ENCODE measurements at regions not wholly inside any gene's neighbourhood (a gene's known extent, or its start where the extent isn't known, plus 50 kb on each side); places are given as distances from the start of the nearest gene placed in this dataset.
A peak's percentile ranks its signal among the peaks of the same experiment; 100 is the strongest.

DNA sequence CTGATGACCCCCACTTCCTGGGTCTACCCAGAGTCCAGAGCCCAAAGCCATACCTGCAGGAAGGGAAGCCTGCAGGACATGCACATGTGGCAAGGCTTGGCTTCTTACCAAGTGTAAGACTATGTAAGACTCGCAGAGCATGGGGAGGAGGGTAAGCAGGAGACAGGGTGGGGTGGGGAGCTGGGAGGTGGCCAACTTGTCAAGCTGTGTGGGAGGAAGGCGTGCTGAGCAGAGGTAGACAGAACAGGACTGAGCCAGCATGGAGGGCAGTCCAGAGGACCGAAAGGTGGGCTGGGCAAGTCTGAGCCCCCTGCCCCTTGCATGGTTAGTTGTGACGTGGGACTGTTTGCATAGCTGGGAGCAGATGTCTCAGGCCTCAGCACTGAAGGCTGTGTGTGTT, 53.4 kb upstream of the RNF24 start:
- Histone ChIP-seq H3K27ac (ENCODE audit: extremely low read depth, low read depth, low read length) (no peak overlapping the region), H3K4me3 (ENCODE audit: low read depth, low read length) (no peak overlapping the region), H3K4me1 (ENCODE audit: control insufficient read depth, insufficient read depth, low read length) (peaks cover 4% of the 10 kb centered on the region), H3K36me3 (ENCODE audit: control insufficient read depth in 2 of 2, insufficient read depth in 1 of 2, low read length in 2 of 2) (no peaks in the 10 kb centered on the region), H3K9me3 (ENCODE audit: control insufficient read depth, insufficient read depth, low read depth, low read length) (no peaks in the 10 kb centered on the region)
- ChIA-PET POLR2A (no interaction called here), CTCF (interaction anchor here (0.5 to 2.0 kb wide), 7 partner anchors 48 to 895 kb away, joined by 3 to 12 read pairs (median 4); partner anchors contain the start of gene LZTS3)
- peak; percentile 44 for TF ChIP-seq EGR2 (tag by site-specific recombination; IDR thresholded peaks at IDR 0.05; ENCODE audit: low read depth)
- no peak for TF ChIP-seq ZNF48 (tag by site-specific recombination; IDR thresholded peaks at IDR 0.05)
- TF ChIP-seq, protein P1, sequence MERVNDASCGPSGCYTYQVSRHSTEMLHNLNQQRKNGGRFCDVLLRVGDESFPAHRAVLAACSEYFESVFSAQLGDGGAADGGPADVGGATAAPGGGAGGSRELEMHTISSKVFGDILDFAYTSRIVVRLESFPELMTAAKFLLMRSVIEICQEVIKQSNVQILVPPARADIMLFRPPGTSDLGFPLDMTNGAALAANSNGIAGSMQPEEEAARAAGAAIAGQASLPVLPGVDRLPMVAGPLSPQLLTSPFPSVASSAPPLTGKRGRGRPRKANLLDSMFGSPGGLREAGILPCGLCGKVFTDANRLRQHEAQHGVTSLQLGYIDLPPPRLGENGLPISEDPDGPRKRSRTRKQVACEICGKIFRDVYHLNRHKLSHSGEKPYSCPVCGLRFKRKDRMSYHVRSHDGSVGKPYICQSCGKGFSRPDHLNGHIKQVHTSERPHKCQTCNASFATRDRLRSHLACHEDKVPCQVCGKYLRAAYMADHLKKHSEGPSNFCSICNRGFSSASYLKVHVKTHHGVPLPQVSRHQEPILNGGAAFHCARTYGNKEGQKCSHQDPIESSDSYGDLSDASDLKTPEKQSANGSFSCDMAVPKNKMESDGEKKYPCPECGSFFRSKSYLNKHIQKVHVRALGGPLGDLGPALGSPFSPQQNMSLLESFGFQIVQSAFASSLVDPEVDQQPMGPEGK (tag by site-specific recombination; IDR thresholded peaks at IDR 0.05) = no peak
- peak; percentile 59 for TF ChIP-seq KLF1 (tag by site-specific recombination; IDR thresholded peaks at IDR 0.05)
- peak; percentile 31; the same call in 1 of the 2 replicates for TF ChIP-seq ZIC2 (tag by site-specific recombination; IDR thresholded peaks at IDR 0.05)
- peak; percentile 70 for TF ChIP-seq ZFHX2 (tag by site-specific recombination; conservative IDR thresholded peaks at IDR 0.05)

DNA sequence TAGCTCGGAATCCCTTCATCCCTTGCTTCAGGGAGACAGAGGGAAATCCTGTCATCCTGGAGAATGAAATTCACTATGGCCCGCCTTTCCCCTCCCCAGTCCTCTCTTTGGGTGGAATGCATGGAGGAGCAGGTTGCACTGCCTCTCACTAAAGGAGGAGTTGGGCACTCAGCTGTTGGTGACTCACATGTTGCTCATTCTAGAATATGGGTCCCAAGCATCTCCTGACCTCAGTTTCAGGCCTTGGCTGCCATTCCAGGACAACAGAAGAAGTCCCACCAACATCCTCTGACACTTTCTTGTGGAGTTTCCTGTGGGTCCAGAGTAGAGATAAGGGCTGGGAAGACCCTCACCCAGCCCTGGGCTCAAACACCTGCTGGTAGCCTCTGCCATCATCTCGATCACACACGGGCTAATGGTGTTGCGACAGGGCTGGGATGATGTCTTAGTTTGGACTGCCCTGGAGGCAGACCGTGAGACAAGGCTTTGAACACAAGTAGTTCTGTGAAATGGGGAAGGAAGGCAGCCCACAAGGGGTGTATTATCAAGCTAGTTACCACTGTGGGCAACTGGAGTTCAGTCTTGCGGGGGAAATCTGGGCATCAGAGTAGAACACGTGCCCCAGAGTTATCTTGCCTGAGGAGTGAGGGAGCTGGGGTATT, 52.4 kb upstream of the RNF24 start:
- no peaks in the 10 kb centered on the region for H3K36me3 ChIP-seq (ENCODE audit: control insufficient read depth in 2 of 2, insufficient read depth in 1 of 2, low read length in 2 of 2)
- no peaks in the 10 kb centered on the region for H3K9me3 ChIP-seq (ENCODE audit: control insufficient read depth, insufficient read depth, low read depth, low read length)
- H3K27ac ChIP-seq (ENCODE audit: extremely low read depth, low read depth, low read length) = no peak overlapping the region
- TF ChIP-seq, protein P2, sequence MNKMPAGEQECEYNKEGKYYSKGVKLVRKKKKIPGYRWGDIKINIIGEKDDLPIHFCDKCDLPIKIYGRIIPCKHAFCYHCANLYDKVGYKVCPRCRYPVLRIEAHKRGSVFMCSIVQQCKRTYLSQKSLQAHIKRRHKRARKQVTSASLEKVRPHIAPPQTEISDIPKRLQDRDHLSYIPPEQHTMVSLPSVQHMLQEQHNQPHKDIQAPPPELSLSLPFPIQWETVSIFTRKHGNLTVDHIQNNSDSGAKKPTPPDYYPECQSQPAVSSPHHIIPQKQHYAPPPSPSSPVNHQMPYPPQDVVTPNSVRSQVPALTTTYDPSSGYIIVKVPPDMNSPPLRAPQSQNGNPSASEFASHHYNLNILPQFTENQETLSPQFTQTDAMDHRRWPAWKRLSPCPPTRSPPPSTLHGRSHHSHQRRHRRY (tag by site-specific recombination; IDR thresholded peaks at IDR 0.05) = no peak
- TF ChIP-seq, protein P3, sequence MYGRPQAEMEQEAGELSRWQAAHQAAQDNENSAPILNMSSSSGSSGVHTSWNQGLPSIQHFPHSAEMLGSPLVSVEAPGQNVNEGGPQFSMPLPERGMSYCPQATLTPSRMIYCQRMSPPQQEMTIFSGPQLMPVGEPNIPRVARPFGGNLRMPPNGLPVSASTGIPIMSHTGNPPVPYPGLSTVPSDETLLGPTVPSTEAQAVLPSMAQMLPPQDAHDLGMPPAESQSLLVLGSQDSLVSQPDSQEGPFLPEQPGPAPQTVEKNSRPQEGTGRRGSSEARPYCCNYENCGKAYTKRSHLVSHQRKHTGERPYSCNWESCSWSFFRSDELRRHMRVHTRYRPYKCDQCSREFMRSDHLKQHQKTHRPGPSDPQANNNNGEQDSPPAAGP (tag by site-specific recombination; IDR thresholded peaks at IDR 0.05) = peak; percentile 59; the same call in 1 of the 2 replicates
- ChIA-PET CTCF (interaction anchor here (0.7 to 2.0 kb wide), 3 partner anchors 47 to 509 kb away, joined by 3 to 12 read pairs (median 3); no protein-coding TSS in a partner anchor), POLR2A (interaction anchor here (0.6 kb wide), 1 partner anchor 190 kb away, joined by 6 read pairs; no protein-coding TSS in a partner anchor)
- H3K4me1 ChIP-seq (ENCODE audit: control insufficient read depth, insufficient read depth, low read length) = peaks cover 4% of the 10 kb centered on the region
- no peak overlapping the region for H3K4me3 ChIP-seq (ENCODE audit: low read depth, low read length)

DNA sequence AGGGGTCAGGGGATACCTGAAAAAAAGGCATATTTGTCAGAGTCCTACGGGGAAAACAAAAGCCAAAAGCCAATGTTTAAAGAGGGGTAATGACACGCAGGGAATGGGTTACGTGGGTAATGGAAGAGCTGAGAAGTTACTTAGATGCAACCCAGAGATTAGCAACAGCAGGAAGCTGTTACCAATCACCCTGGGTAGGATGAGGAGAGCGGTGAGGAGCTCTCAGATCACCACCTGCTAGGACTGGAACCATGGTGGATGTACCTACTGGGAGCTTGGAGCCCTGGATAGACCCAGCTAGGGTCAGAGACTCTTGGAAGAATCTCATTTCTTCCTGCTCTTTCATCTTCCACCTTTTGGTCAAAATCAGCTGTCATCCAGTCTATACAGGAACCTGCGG, 51.2 kb upstream of the RNF24 start:
- ChIA-PET POLR2A (interaction anchor here (0.6 to 1.1 kb wide), 3 partner anchors 18 to 176 kb away, joined by 3 to 8 read pairs (median 3); no protein-coding TSS in a partner anchor), CTCF (interaction anchor here (0.6 to 2.8 kb wide), 8 partner anchors 9 to 389 kb away, joined by 3 to 11 read pairs (median 4); partner anchors contain the start of gene RNF24)
- TF ChIP-seq MEIS1 (CRISPR knock-in tag; IDR thresholded peaks at IDR 0.05; ENCODE audit: borderline replicate concordance) = no peak
- TF ChIP-seq ZIC2 (tag by site-specific recombination; IDR thresholded peaks at IDR 0.05) = peak; percentile 37; the same call in 1 of the 2 replicates
- TF ChIP-seq KLF10 (tag by site-specific recombination; IDR thresholded peaks at IDR 0.05) = no peak
- TF ChIP-seq, protein P4, sequence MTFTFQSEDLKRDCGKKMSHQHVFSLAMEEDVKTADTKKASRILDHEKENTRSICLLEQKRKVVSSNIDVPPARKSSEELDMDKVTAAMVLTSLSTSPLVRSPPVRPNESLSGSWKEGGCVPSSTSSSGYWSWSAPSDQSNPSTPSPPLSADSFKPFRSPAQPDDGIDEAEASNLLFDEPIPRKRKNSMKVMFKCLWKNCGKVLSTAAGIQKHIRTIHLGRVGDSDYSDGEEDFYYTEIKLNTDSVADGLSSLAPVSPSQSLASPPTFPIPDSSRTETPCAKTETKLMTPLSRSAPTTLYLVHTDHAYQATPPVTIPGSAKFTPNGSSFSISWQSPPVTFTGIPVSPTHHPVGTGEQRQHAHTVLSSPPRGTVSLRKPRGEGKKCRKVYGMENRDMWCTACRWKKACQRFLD (tag by site-specific recombination; IDR thresholded peaks at IDR 0.05) = no peak
- Histone ChIP-seq H3K27ac (ENCODE audit: extremely low read depth, low read depth, low read length) (no peak overlapping the region), H3K9me3 (ENCODE audit: control insufficient read depth, insufficient read depth, low read depth, low read length) (no peaks in the 10 kb centered on the region), H3K4me3 (ENCODE audit: low read depth, low read length) (no peak overlapping the region), H3K4me1 (ENCODE audit: control insufficient read depth, insufficient read depth, low read length) (peaks cover 4% of the 10 kb centered on the region), H3K36me3 (ENCODE audit: control insufficient read depth in 2 of 2, insufficient read depth in 1 of 2, low read length in 2 of 2) (no peaks in the 10 kb centered on the region)

Data from HEK293 (cell line).